ENCODE measurements at regions not wholly inside any gene's neighbourhood (a gene's known extent, or its start where the extent isn't known, plus 50 kb on each side); places are given as distances from the start of the nearest gene placed in this dataset.
"Not testable (repeated sequence)": the region's sequence is repeated elsewhere in the genome, so short reads cannot be mapped to it uniquely, and the experiment has no call there.

- TF ChIP-seq TAF1 (conservative IDR thresholded peaks at IDR 0.05) (no peak), MAX (IDR thresholded peaks at IDR 0.05) (no peak), FOXA1 (IDR thresholded peaks at IDR 0.05) (no peak), HNF4G (IDR thresholded peaks at IDR 0.05) (no peak), RXRA (IDR thresholded peaks at IDR 0.05) (no peak)
- Histone ChIP-seq H3K9me3 (ENCODE audit: control insufficient read depth in 4 of 4, low read length in 3 of 4) (no peaks in the 10 kb centered on the region), H3K36me3 (ENCODE audit: control insufficient read depth in 4 of 4, insufficient read depth in 3 of 4, low read depth in 1 of 4, low read length in 3 of 4) (no peaks in the 10 kb centered on the region), H3K27ac (ENCODE audit: low read depth in 1 of 2, low read length in 2 of 2) (no peak overlapping the region), H3K27me3 (ENCODE audit: control insufficient read depth in 4 of 4, insufficient read depth in 4 of 4, low read length in 3 of 4) (no peaks in the 10 kb centered on the region), H3K9ac (ENCODE audit: low read depth in 1 of 2, low read length in 2 of 2) (no peak overlapping the region), H3K4me1 (ENCODE audit: control insufficient read depth in 4 of 4, insufficient read depth in 4 of 4, low read length in 3 of 4) (no peaks in the 10 kb centered on the region), H3K4me3 (ENCODE audit: low read depth in 1 of 3, low read length in 3 of 3) (no peak overlapping the region)
- no peak for DNase-seq (ENCODE audit: low spot score)
- 87% methylated on average over 1 of the region's 1 CpG for WGBS
These were observed 52.2 kb upstream of the EDIL3 start for GRCh38 chr5:84436866-84437265.

- not testable (repeated sequence) for H3K27me3 ChIP-seq (ENCODE audit: control insufficient read depth in 4 of 4, insufficient read depth in 4 of 4, low read length in 3 of 4); H3K4me1 ChIP-seq (ENCODE audit: control insufficient read depth in 4 of 4, insufficient read depth in 4 of 4, low read length in 3 of 4); H3K36me3 ChIP-seq (ENCODE audit: control insufficient read depth in 4 of 4, insufficient read depth in 3 of 4, low read depth in 1 of 4, low read length in 3 of 4); H3K27ac ChIP-seq (ENCODE audit: low read depth in 1 of 2, low read length in 2 of 2); DNase-seq (ENCODE audit: low spot score); H3K9me3 ChIP-seq (ENCODE audit: control insufficient read depth in 4 of 4, low read length in 3 of 4); H3K4me3 ChIP-seq (ENCODE audit: low read depth in 1 of 3, low read length in 3 of 3); H3K9ac ChIP-seq (ENCODE audit: low read depth in 1 of 2, low read length in 2 of 2)
- WGBS: 78% methylated on average over 8 of the region's 8 CpGs
These were observed 51.2 kb upstream of the EDIL3 start for GRCh38 chr5:84435861-84436346.

All from liver (tissue), 7 donors.